CD4-positive, alpha-beta T cell treated with Interferon gamma for 1 hour (primary cell): ENCODE measurements at regions not wholly inside any gene's neighbourhood (a gene's known extent, or its start where the extent isn't known, plus 50 kb on each side); places are given as distances from the start of the nearest gene placed in this dataset.
"Not testable (repeated sequence)": the region's sequence is repeated elsewhere in the genome, so short reads cannot be mapped to it uniquely, and the experiment has no call there.

Experiments
- DNase-seq: peaks from one replicate; pipeline ENCODE4 v3.0.0-alpha.2; 2020

GRCh38 chr4:141543176-141543575 lies 93.2 kb upstream of the IL15 start:
- no peak for DNase-seq

GRCh38 chr4:141543706-141544105 lies 92.7 kb upstream of the IL15 start:
- DNase-seq, result no peak

GRCh38 chr4:141548791-141549190 lies 87.6 kb upstream of the IL15 start:
- DNase-seq, result no peak

GRCh38 chr4:141560056-141560455 lies 76.3 kb upstream of the IL15 start:
- DNase-seq, result no peak

- no peak for DNase-seq
These were observed 73.7 kb upstream of the IL15 start for GRCh38 chr4:141562649-141563048.

GRCh38 chr4:141563723-141564122 lies 72.7 kb upstream of the IL15 start:
- DNase-seq, result no peak

- DNase-seq, result not testable (repeated sequence)
These were observed 71.4 kb upstream of the IL15 start for GRCh38 chr4:141564961-141565360.

- no peak for DNase-seq
These were observed 70.8 kb upstream of the IL15 start for GRCh38 chr4:141565379-141566089.

- no peak for DNase-seq
These were observed 69.0 kb upstream of the IL15 start for GRCh38 chr4:141567326-141567915.

GRCh38 chr4:141569141-141569540 lies 67.2 kb upstream of the IL15 start:
- no peak for DNase-seq

GRCh38 chr4:141570290-141570689 lies 66.1 kb upstream of the IL15 start:
- DNase-seq, result no peak

- no peak for DNase-seq
These were observed 65.0 kb upstream of the IL15 start for GRCh38 chr4:141571362-141571761.

GRCh38 chr4:141571793-141572192 lies 64.6 kb upstream of the IL15 start:
- DNase-seq, result no peak

GRCh38 chr4:141573678-141574077 lies 62.7 kb upstream of the IL15 start:
- no peak for DNase-seq

- DNase-seq, result no peak
These were observed 60.5 kb upstream of the IL15 start for GRCh38 chr4:141575884-141576283.

- DNase-seq, result no peak
These were observed 59.7 kb upstream of the IL15 start for GRCh38 chr4:141576585-141577110.

GRCh38 chr4:141578451-141578850 lies 57.9 kb upstream of the IL15 start:
- no peak for DNase-seq

- no peak for DNase-seq
These were observed 55.9 kb upstream of the IL15 start for GRCh38 chr4:141580523-141580922.
